ENCODE measurements at regions not wholly inside any gene's neighbourhood (a gene's known extent, or its start where the extent isn't known, plus 50 kb on each side); places are given as distances from the start of the nearest gene placed in this dataset.

GRCh38 chr7:116614499-116615262 is 57.3 kb upstream of the MET start:
- peak; percentile 31 for DNase-seq (ENCODE audit: low spot score)
- H3K36me3 Mint-ChIP-seq: no peaks in the 10 kb centered on the region
- Histone ChIP-seq H2AFZ (replicated peaks) (no peak overlapping the region), H3K9ac (no peak overlapping the region), H3K36me3 (no peaks in the 10 kb centered on the region), H3K4me2 (peak overlapping the region; percentile 32), H3K4me1 (peaks cover 32% of the 10 kb centered on the region), H3K9me3 (ENCODE audit: low read depth) (no peaks in the 10 kb centered on the region), H3K79me2 (ENCODE audit: low read depth) (no peaks in the 10 kb centered on the region), H4K20me1 (ENCODE audit: low read depth) (no peaks in the 10 kb centered on the region), H3F3A (ENCODE audit: low read depth) (peaks cover 19% of the 10 kb centered on the region), H3K4me3 (no peak overlapping the region), H3K27ac (no peak overlapping the region), H3K27me3 (no peaks in the 10 kb centered on the region)
- no peaks in the 10 kb centered on the region for H3K9me3 Mint-ChIP-seq
- peaks cover 8% of the 10 kb centered on the region for H3K27me3 Mint-ChIP-seq (ENCODE audit: insufficient read depth, low read depth)
- peaks cover 20% of the 10 kb centered on the region for H3K4me1 Mint-ChIP-seq
- H3K4me3 Mint-ChIP-seq: no peak overlapping the region
- H3K27ac Mint-ChIP-seq: no peak overlapping the region
- TF ChIP-seq EZH2phosphoT487 (IDR thresholded peaks at IDR 0.05) (no peak), EZH2 (IDR thresholded peaks at IDR 0.05) (no peak)
- TF ChIP-seq, protein P1, sequence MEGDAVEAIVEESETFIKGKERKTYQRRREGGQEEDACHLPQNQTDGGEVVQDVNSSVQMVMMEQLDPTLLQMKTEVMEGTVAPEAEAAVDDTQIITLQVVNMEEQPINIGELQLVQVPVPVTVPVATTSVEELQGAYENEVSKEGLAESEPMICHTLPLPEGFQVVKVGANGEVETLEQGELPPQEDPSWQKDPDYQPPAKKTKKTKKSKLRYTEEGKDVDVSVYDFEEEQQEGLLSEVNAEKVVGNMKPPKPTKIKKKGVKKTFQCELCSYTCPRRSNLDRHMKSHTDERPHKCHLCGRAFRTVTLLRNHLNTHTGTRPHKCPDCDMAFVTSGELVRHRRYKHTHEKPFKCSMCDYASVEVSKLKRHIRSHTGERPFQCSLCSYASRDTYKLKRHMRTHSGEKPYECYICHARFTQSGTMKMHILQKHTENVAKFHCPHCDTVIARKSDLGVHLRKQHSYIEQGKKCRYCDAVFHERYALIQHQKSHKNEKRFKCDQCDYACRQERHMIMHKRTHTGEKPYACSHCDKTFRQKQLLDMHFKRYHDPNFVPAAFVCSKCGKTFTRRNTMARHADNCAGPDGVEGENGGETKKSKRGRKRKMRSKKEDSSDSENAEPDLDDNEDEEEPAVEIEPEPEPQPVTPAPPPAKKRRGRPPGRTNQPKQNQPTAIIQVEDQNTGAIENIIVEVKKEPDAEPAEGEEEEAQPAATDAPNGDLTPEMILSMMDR (IDR thresholded peaks at IDR 0.05): no peak

DNA sequence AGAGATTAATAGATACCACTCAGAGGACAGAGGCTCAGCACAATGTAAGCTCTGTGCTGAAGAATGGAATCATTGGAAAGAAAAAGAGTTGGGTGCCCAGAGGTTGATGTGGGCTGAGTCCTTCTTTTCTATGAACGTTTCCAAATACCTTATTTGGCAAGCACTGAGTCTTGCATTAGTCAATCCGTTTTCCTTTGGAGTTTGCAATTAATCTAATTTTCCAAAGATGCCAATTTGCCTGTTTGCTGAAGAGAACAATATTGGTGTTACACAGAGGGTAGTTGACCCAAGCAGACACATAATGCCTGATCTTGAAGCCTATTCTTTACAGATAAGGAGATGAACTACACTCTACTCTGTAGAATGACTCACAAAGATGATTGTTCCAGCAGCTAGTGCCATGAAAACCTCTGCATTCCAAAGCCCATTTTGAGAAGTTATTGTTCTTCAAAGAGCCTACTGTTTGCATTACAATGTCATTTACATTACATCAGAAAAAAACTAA is 55.4 kb upstream of the MET start:
- no peak for DNase-seq (ENCODE audit: low spot score)
- Histone ChIP-seq H3K9me3 (ENCODE audit: low read depth) (no peaks in the 10 kb centered on the region), H3K4me2 (peak overlapping the region; percentile 36), H3K79me2 (ENCODE audit: low read depth) (no peaks in the 10 kb centered on the region), H3F3A (ENCODE audit: low read depth) (peaks cover 19% of the 10 kb centered on the region), H4K20me1 (ENCODE audit: low read depth) (no peaks in the 10 kb centered on the region), H3K27me3 (no peaks in the 10 kb centered on the region), H2AFZ (replicated peaks) (no peak overlapping the region), H3K4me3 (no peak overlapping the region), H3K27ac (no peak overlapping the region), H3K9ac (no peak overlapping the region), H3K36me3 (no peaks in the 10 kb centered on the region), H3K4me1 (peaks cover 32% of the 10 kb centered on the region)
- no peak overlapping the region for H3K4me3 Mint-ChIP-seq
- TF ChIP-seq, protein P1 (IDR thresholded peaks at IDR 0.05): no peak
- TF ChIP-seq EZH2phosphoT487 (IDR thresholded peaks at IDR 0.05) (no peak), EZH2 (IDR thresholded peaks at IDR 0.05) (no peak)
- H3K27ac Mint-ChIP-seq: no peak overlapping the region
- H3K36me3 Mint-ChIP-seq: no peaks in the 10 kb centered on the region
- H3K27me3 Mint-ChIP-seq (ENCODE audit: insufficient read depth, low read depth): peaks cover 8% of the 10 kb centered on the region
- H3K9me3 Mint-ChIP-seq: peaks cover 5% of the 10 kb centered on the region
- peaks cover 20% of the 10 kb centered on the region for H3K4me1 Mint-ChIP-seq

- Mint-ChIP-seq H3K9me3 (peaks cover 5% of the 10 kb centered on the region), H3K27me3 (ENCODE audit: insufficient read depth, low read depth) (peaks cover 8% of the 10 kb centered on the region), H3K4me1 (peaks cover 20% of the 10 kb centered on the region), H3K4me3 (no peak overlapping the region), H3K27ac (no peak overlapping the region), H3K36me3 (no peaks in the 10 kb centered on the region)
- TF ChIP-seq EZH2phosphoT487 (IDR thresholded peaks at IDR 0.05) (no peak), EZH2 (IDR thresholded peaks at IDR 0.05) (no peak)
- TF ChIP-seq, protein P1 (IDR thresholded peaks at IDR 0.05): no peak
- Histone ChIP-seq H3F3A (ENCODE audit: low read depth) (peaks cover 19% of the 10 kb centered on the region), H3K36me3 (no peaks in the 10 kb centered on the region), H3K4me3 (no peak overlapping the region), H3K79me2 (ENCODE audit: low read depth) (no peaks in the 10 kb centered on the region), H3K9me3 (ENCODE audit: low read depth) (no peaks in the 10 kb centered on the region), H3K27ac (no peak overlapping the region), H3K9ac (no peak overlapping the region), H2AFZ (replicated peaks) (no peak overlapping the region), H4K20me1 (ENCODE audit: low read depth) (no peaks in the 10 kb centered on the region), H3K27me3 (no peaks in the 10 kb centered on the region), H3K4me2 (no peak overlapping the region), H3K4me1 (peaks cover 32% of the 10 kb centered on the region)
- DNase-seq (ENCODE audit: low spot score): no peak
Observed at GRCh38 chr7:116617878-116618277, 54.1 kb upstream of the MET start.

Measured in neural progenitor cell (in vitro differentiated cells).